ENCODE measurements at regions not wholly inside any gene's neighbourhood (a gene's known extent, or its start where the extent isn't known, plus 50 kb on each side); places are given as distances from the start of the nearest gene placed in this dataset.
"Not testable (repeated sequence)": the region's sequence is repeated elsewhere in the genome, so short reads cannot be mapped to it uniquely, and the experiment has no call there.

DNA sequence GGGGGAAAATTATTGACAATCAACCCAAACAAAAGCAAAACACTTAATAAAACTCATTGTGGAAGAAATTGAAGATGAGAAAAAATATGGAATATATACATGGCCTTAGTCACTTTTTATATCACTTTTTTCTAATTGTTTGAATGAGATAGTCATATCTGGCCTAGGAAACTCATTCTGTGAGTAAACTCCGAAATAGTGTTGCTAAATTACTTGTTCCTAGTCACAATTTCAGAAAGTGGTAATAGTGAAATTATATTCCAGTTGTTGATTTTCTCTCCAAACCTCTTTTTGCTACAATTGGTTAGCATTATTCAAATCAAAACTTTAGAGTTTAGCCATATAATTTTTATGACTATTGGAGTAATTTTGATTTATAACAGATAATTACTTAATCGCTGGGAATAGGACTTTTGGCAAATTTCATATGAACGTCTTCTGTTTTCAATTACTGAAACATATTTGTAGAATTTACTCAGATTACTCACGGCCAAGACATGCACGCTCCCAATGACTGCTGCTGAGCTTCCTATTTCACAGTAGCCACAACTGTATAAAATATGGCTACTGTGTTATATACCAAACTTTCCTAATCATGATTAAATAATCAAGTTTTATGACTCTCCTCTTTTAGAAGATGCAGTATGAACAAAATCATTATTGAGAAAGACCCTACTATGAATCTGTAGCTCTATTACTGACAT lies 199.7 kb upstream of the ZNF322 start:
- TF ChIP-seq, protein P1, sequence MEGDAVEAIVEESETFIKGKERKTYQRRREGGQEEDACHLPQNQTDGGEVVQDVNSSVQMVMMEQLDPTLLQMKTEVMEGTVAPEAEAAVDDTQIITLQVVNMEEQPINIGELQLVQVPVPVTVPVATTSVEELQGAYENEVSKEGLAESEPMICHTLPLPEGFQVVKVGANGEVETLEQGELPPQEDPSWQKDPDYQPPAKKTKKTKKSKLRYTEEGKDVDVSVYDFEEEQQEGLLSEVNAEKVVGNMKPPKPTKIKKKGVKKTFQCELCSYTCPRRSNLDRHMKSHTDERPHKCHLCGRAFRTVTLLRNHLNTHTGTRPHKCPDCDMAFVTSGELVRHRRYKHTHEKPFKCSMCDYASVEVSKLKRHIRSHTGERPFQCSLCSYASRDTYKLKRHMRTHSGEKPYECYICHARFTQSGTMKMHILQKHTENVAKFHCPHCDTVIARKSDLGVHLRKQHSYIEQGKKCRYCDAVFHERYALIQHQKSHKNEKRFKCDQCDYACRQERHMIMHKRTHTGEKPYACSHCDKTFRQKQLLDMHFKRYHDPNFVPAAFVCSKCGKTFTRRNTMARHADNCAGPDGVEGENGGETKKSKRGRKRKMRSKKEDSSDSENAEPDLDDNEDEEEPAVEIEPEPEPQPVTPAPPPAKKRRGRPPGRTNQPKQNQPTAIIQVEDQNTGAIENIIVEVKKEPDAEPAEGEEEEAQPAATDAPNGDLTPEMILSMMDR (IDR thresholded peaks at IDR 0.05; ENCODE audit: low read depth, low read length, missing input control) = not testable (repeated sequence)
- not testable (repeated sequence) for TF ChIP-seq YY1 (IDR thresholded peaks at IDR 0.05)
